ENCODE measurements at regions not wholly inside any gene's neighbourhood (a gene's known extent, or its start where the extent isn't known, plus 50 kb on each side); places are given as distances from the start of the nearest gene placed in this dataset.

DNA sequence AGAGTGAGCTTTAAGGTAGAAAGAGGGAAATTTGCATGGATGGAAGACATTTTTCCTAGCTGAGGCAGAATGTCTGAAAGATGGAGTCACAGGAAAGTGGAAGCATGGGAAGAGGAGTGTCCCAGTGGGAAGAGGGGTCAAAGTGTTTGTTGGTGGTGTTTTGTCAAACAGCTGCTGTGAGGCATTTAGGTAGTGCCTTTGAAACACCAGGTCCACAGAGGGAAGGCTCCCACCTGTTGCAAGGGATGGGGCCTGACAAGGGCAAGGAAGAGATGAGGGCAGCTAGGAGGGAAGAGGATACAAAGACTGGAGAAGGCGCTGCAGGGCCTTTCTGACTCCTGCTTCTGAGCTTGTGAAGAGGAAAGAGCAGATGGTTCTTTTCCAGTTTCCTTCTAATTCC, 91.8 kb upstream of the CISTR start:
- Histone ChIP-seq H3K23me2 (ENCODE audit: insufficient read length, low read depth, low read length, poor library complexity, severe bottlenecking) (no peaks in the 10 kb centered on the region), H2AK5ac (ENCODE audit: insufficient read length, low read length) (no peak overlapping the region), H4K91ac (ENCODE audit: insufficient read length, low read depth, low read length) (no peak overlapping the region), H3T11ph (ENCODE audit: low read length) (no peak overlapping the region), H3K4me2 (ENCODE audit: insufficient read depth, insufficient read length, low read length) (no peak overlapping the region), H2BK120ac (ENCODE audit: low read depth, low read length, poor library complexity, severe bottlenecking) (no peak overlapping the region), H3K9me3 (ENCODE audit: control insufficient read depth, low read depth, low read length) (no peaks in the 10 kb centered on the region), H2BK15ac (ENCODE audit: low read depth, low read length) (no peak overlapping the region), H3K56ac (ENCODE audit: insufficient read length, low read depth, low read length) (no peak overlapping the region), H2BK20ac (ENCODE audit: low read depth, low read length, poor library complexity, severe bottlenecking) (no peak overlapping the region), H3K14ac (ENCODE audit: insufficient read depth, low read length) (no peak overlapping the region), H2BK5ac (ENCODE audit: insufficient read length, low read length) (no peak overlapping the region), H2AFZ (ENCODE audit: low read length) (no peak overlapping the region), H3K9ac (ENCODE audit: extremely low read depth, insufficient read length, low read length) (no peak overlapping the region), H4K5ac (ENCODE audit: insufficient read length, low read depth, low read length) (no peak overlapping the region), H3K18ac (ENCODE audit: insufficient read length, low read depth, low read length) (no peak overlapping the region), H3K27me3 (ENCODE audit: insufficient read depth, low read length) (no peaks in the 10 kb centered on the region), H4K8ac (replicated peaks; ENCODE audit: insufficient read length, low read depth, low read length) (no peak overlapping the region), H3K23ac (ENCODE audit: insufficient read length, low read depth, low read length) (no peak overlapping the region), H3K4ac (ENCODE audit: low read depth, low read length) (no peak overlapping the region), H3K79me2 (ENCODE audit: insufficient read depth, low read length) (no peaks in the 10 kb centered on the region), H4K20me1 (ENCODE audit: control insufficient read depth, insufficient read depth, insufficient read length) (no peaks in the 10 kb centered on the region), H3K79me1 (ENCODE audit: insufficient read depth, low read depth, low read length, poor library complexity, severe bottlenecking) (no peaks in the 10 kb centered on the region), H2BK12ac (ENCODE audit: insufficient read length, low read depth, low read length) (no peak overlapping the region), H3K27ac (ENCODE audit: insufficient read length, low read depth, low read length) (no peak overlapping the region), H3K4me1 (ENCODE audit: insufficient read depth, low read length) (peaks cover 5% of the 10 kb centered on the region; the same call in 1 of the 2 replicates)
- DNase-seq = no peak
- Mint-ChIP-seq H3K9me3 (no peaks in the 10 kb centered on the region), H3K27ac (no peak overlapping the region), H3K4me3 (no peak overlapping the region), H3K36me3 (ENCODE audit: insufficient read depth in 1 of 3, low read depth in 3 of 3) (no peaks in the 10 kb centered on the region), H3K27me3 (ENCODE audit: low read depth) (peaks cover 42% of the 10 kb centered on the region), H3K4me1 (peaks cover 5 to 8% of the 10 kb centered on the region in 2 experiments; a peak in 3 of 4 replicates)
- no CpG with 5 or more reads among the region's 1 CpG for WGBS (ENCODE audit: extremely low coverage, insufficient read length, low lambda C conversion rate)
- TF ChIP-seq, protein P1, sequence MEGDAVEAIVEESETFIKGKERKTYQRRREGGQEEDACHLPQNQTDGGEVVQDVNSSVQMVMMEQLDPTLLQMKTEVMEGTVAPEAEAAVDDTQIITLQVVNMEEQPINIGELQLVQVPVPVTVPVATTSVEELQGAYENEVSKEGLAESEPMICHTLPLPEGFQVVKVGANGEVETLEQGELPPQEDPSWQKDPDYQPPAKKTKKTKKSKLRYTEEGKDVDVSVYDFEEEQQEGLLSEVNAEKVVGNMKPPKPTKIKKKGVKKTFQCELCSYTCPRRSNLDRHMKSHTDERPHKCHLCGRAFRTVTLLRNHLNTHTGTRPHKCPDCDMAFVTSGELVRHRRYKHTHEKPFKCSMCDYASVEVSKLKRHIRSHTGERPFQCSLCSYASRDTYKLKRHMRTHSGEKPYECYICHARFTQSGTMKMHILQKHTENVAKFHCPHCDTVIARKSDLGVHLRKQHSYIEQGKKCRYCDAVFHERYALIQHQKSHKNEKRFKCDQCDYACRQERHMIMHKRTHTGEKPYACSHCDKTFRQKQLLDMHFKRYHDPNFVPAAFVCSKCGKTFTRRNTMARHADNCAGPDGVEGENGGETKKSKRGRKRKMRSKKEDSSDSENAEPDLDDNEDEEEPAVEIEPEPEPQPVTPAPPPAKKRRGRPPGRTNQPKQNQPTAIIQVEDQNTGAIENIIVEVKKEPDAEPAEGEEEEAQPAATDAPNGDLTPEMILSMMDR (conservative IDR thresholded peaks at IDR 0.05) = no peak
